Astrocyte (in vitro differentiated cells and primary cell): ENCODE measurements at regions not wholly inside any gene's neighbourhood (a gene's known extent, or its start where the extent isn't known, plus 50 kb on each side); places are given as distances from the start of the nearest gene placed in this dataset.

ENCODE experiments used
- DNase-seq: peaks from one replicate; pipeline ENCODE4 v3.0.0-alpha.2; 2010; ENCODE audit warnings: low read depth
- FAIRE-seq: peaks from 2 replicates; lab custom pipeline; 2011; peaks lifted over from hg19 to GRCh38; lab: Jason Lieb, UNC
- H2AFZ ChIP-seq: 2 replicates; pipeline ENCODE4 v1.6.0; 2012; ENCODE audit warnings: low read depth, low read length, inconsistent platforms
- H3K27ac ChIP-seq: 2 replicates; pipeline ENCODE4 v1.5.1; 2011; ENCODE audit warnings: low read depth, low read length, inconsistent platforms
- H3K27me3 ChIP-seq: 2 replicates; pipeline ENCODE4 v1.6.0; 2011; ENCODE audit warnings: low read length, inconsistent platforms; ENCODE audit not compliant: insufficient read depth
- H3K36me3 ChIP-seq: 2 replicates; pipeline ENCODE4 v1.5.1; 2011; ENCODE audit warnings: low read length, inconsistent platforms; ENCODE audit not compliant: insufficient read depth
- H3K4me1 ChIP-seq: 2 replicates; pipeline ENCODE4 v1.5.1; 2011; ENCODE audit warnings: low read length, inconsistent platforms; ENCODE audit not compliant: insufficient read depth
- H3K4me2 ChIP-seq: 2 replicates; pipeline ENCODE4 v1.6.0; 2012; ENCODE audit warnings: low read length, inconsistent platforms
- H3K4me3 ChIP-seq: 2 replicates; pipeline ENCODE4 v1.5.1; 2011; ENCODE audit warnings: low read depth, mild to moderate bottlenecking, low read length, inconsistent platforms; ENCODE audit not compliant: insufficient read depth
- H3K79me2 ChIP-seq: 2 replicates; pipeline ENCODE4 v1.6.0; 2012; ENCODE audit warnings: mild to moderate bottlenecking, low read length, inconsistent platforms; ENCODE audit not compliant: insufficient read depth
- H3K9ac ChIP-seq: 2 replicates; pipeline ENCODE4 v1.6.0; 2012; ENCODE audit warnings: mild to moderate bottlenecking, low read length, inconsistent platforms
- H3K9me3 ChIP-seq: 2 replicates; pipeline ENCODE4 v1.5.1; 2012; ENCODE audit warnings: low read depth, mild to moderate bottlenecking, low read length, inconsistent platforms; ENCODE audit not compliant: insufficient read depth
- H4K20me1 ChIP-seq: 2 replicates; pipeline ENCODE4 v1.6.0; 2012; ENCODE audit warnings: low read length, inconsistent platforms; ENCODE audit not compliant: insufficient read depth
- H3K27ac Mint-ChIP-seq: one replicate; pipeline ENCODE4 v1.8.0; 2021; ENCODE audit warnings: mild to moderate bottlenecking, mixed read lengths; ENCODE audit not compliant: unreplicated experiment
- H3K27me3 Mint-ChIP-seq: one replicate; pipeline ENCODE4 v1.8.0; 2021; ENCODE audit warnings: low read depth, mixed read lengths; ENCODE audit not compliant: unreplicated experiment
- H3K36me3 Mint-ChIP-seq: one replicate; pipeline ENCODE4 v1.8.0; 2021; ENCODE audit warnings: low read depth, mixed read lengths; ENCODE audit not compliant: unreplicated experiment
- H3K4me1 Mint-ChIP-seq: one replicate; pipeline ENCODE4 v1.8.0; 2021; ENCODE audit warnings: low read depth, mixed read lengths; ENCODE audit not compliant: unreplicated experiment
- H3K4me3 Mint-ChIP-seq: one replicate; pipeline ENCODE4 v1.8.0; 2021; ENCODE audit warnings: mild to moderate bottlenecking, moderate library complexity, mixed read lengths; ENCODE audit not compliant: unreplicated experiment
- H3K9me3 Mint-ChIP-seq: one replicate; pipeline ENCODE4 v1.8.0; 2021; ENCODE audit warnings: mild to moderate bottlenecking, mixed read lengths; ENCODE audit not compliant: unreplicated experiment
- CTCF ChIP-seq: IDR thresholded peaks from 2 replicates; pipeline ENCODE4 v1.5.1; 2011; ENCODE audit warnings: low read depth, mild to moderate bottlenecking, inconsistent platforms, low read length, moderate library complexity; ENCODE audit not compliant: insufficient read depth
- EZH2 ChIP-seq: IDR thresholded peaks from 2 replicates; pipeline ENCODE4 v1.6.1; 2012; ENCODE audit warnings: mild to moderate bottlenecking, low read length, inconsistent platforms; ENCODE audit not compliant: insufficient read depth

DNA sequence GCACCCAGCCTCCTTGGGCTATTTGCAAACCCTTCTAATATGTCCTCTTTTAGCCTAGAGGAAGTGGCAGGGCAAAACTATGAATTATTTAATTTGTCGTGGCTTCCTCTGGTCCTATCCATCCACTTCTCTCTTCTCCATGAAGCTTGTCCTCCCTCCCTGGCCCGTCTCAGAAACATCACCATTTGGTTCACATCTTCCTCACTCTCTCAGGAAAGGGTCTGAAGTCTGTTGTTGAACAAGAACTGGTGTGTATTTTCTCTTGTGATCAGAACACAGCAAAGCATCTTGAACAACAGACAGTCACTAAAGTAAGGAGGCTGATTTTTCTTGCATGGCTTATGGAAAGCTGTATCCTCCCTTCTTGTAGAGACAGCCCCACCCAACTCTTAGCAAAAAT, 550.1 kb upstream of the NRP1 start:
- Mint-ChIP-seq H3K36me3 (no peaks in the 10 kb centered on the region), H3K27ac (no peak overlapping the region), H3K9me3 (peaks cover 4% of the 10 kb centered on the region), H3K27me3 (peaks cover 6% of the 10 kb centered on the region), H3K4me3 (no peak overlapping the region), H3K4me1 (no peaks in the 10 kb centered on the region)
- Histone ChIP-seq H3K27me3 (no peaks in the 10 kb centered on the region), H3K9me3 (no peaks in the 10 kb centered on the region), H4K20me1 (no peaks in the 10 kb centered on the region), H3K4me2 (no peak overlapping the region), H2AFZ (no peak overlapping the region), H3K4me3 (no peak overlapping the region), H3K9ac (no peak overlapping the region), H3K4me1 (no peaks in the 10 kb centered on the region), H3K36me3 (no peaks in the 10 kb centered on the region), H3K79me2 (no peaks in the 10 kb centered on the region), H3K27ac (no peak overlapping the region)
- no peak for TF ChIP-seq EZH2
- TF ChIP-seq CTCF: no peak
- no peak for DNase-seq
- no peak for FAIRE-seq

- no peak for TF ChIP-seq EZH2
- TF ChIP-seq CTCF: no peak
These were observed 549.4 kb upstream of the NRP1 start for GRCh38 chr10:33883881-33884280.

DNA sequence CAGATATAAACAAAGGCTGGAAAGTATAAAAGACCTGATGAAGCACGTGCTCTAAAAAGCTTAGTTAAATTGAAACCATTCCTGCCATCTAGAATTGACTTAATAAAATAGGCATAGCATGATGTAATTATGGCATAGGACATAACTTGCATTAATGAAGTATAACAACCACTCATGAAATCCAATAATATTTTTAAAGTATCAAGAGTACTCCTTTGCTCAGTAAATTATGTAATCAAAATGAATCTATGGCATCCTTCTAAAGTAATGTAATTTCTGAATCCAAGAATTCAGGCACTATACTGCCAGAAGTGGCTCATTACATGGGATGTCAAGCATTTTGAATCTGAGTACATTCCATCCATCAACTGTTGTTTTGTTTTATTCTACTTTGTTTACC, 548.5 kb upstream of the NRP1 start:
- TF ChIP-seq CTCF: no peak
- TF ChIP-seq EZH2: no peak
- H3K9me3 Mint-ChIP-seq: peaks cover 4% of the 10 kb centered on the region

More at GRCh38 chr10:33883881-33884280, 549.4 kb upstream of the NRP1 start:
- Histone ChIP-seq H3K27me3 (no peaks in the 10 kb centered on the region), H2AFZ (no peak overlapping the region), H3K9me3 (no peaks in the 10 kb centered on the region), H3K79me2 (no peaks in the 10 kb centered on the region), H3K4me2 (no peak overlapping the region), H3K9ac (no peak overlapping the region), H3K27ac (no peak overlapping the region), H3K4me3 (no peak overlapping the region), H4K20me1 (no peaks in the 10 kb centered on the region), H3K36me3 (no peaks in the 10 kb centered on the region), H3K4me1 (no peaks in the 10 kb centered on the region)
- H3K4me3 Mint-ChIP-seq: no peak overlapping the region
- DNase-seq (no peak), FAIRE-seq (no peak)
- no peak overlapping the region for H3K27ac Mint-ChIP-seq
- H3K36me3 Mint-ChIP-seq: no peaks in the 10 kb centered on the region
- no peaks in the 10 kb centered on the region for H3K4me1 Mint-ChIP-seq
- H3K27me3 Mint-ChIP-seq: peaks cover 6% of the 10 kb centered on the region
- peaks cover 4% of the 10 kb centered on the region for H3K9me3 Mint-ChIP-seq

More for the DNA sequence above, 548.5 kb upstream of the NRP1 start:
- Histone ChIP-seq H3K79me2 (no peaks in the 10 kb centered on the region), H4K20me1 (no peaks in the 10 kb centered on the region), H3K4me2 (no peak overlapping the region), H3K4me1 (no peaks in the 10 kb centered on the region), H3K9me3 (no peaks in the 10 kb centered on the region), H3K36me3 (no peaks in the 10 kb centered on the region), H3K4me3 (no peak overlapping the region), H3K27ac (no peak overlapping the region), H3K9ac (no peak overlapping the region), H3K27me3 (no peaks in the 10 kb centered on the region), H2AFZ (no peak overlapping the region)
- no peak overlapping the region for H3K4me3 Mint-ChIP-seq
- no peaks in the 10 kb centered on the region for H3K4me1 Mint-ChIP-seq
- no peak for FAIRE-seq
- H3K27me3 Mint-ChIP-seq: peaks cover 6% of the 10 kb centered on the region
- DNase-seq: no peak
- H3K36me3 Mint-ChIP-seq: no peaks in the 10 kb centered on the region
- no peak overlapping the region for H3K27ac Mint-ChIP-seq
